IPS-18a (cell line): ENCODE measurements at regions not wholly inside any gene's neighbourhood (a gene's known extent, or its start where the extent isn't known, plus 50 kb on each side); places are given as distances from the start of the nearest gene placed in this dataset.
"Not testable (repeated sequence)": the region's sequence is repeated elsewhere in the genome, so short reads cannot be mapped to it uniquely, and the experiment has no call there.

Experiments used
- H3K27ac ChIP-seq: one replicate; pipeline ENCODE4 v1.5.1; 2013; ENCODE audit warnings: low read length
- H3K27me3 ChIP-seq: one replicate; pipeline ENCODE4 v1.6.1; 2013; ENCODE audit warnings: mild to moderate bottlenecking, low read length; ENCODE audit not compliant: control insufficient read depth, insufficient read depth
- H3K36me3 ChIP-seq: one replicate; pipeline ENCODE4 v1.6.1; 2013; ENCODE audit warnings: low read depth, low read length; ENCODE audit not compliant: control insufficient read depth
- H3K4me1 ChIP-seq: one replicate; pipeline ENCODE4 v1.6.1; 2013; ENCODE audit warnings: low read depth, low read length; ENCODE audit not compliant: control insufficient read depth
- H3K4me3 ChIP-seq: one replicate; pipeline ENCODE4 v1.5.1; 2013; ENCODE audit warnings: low read length
- H3K9ac ChIP-seq: one replicate; pipeline ENCODE4 v1.6.1; 2013; ENCODE audit warnings: mild to moderate bottlenecking, low read length, moderate library complexity
- H3K9me3 ChIP-seq: one replicate; pipeline ENCODE4 v1.6.1; 2013; ENCODE audit warnings: low read depth, low read length; ENCODE audit not compliant: control insufficient read depth

DNA sequence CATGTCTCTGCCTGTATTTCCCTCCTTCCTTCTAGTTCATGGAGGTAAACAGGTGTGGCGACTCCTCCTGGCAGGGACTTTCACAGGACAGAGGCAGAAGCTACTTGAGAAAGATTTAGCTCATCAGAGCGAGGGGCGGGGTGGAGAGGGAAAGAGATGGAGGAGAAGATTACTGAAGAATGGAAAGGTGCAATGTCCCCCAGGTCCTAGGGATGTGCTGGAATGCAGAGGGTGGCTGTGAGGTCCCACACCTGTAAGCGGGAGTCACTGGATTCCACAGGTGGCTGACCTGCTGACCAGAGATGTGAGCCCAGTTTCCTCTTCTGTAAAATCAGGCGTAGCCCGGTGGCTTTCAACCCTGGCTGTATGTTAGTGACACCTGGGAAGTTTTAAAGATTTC is 199.2 kb upstream of the SULF2 start:
- no peak overlapping the region for H3K27ac ChIP-seq
- H3K4me1 ChIP-seq = peaks cover 3% of the 10 kb centered on the region
- no peak overlapping the region for H3K4me3 ChIP-seq
- no peaks in the 10 kb centered on the region for H3K27me3 ChIP-seq
- H3K36me3 ChIP-seq = no peaks in the 10 kb centered on the region
- H3K9ac ChIP-seq = no peak overlapping the region
- H3K9me3 ChIP-seq = no peaks in the 10 kb centered on the region

- H3K36me3 ChIP-seq, H3K27me3 ChIP-seq, H3K4me1 ChIP-seq: not testable (repeated sequence)
Measured at GRCh38 chr20:47983642-47984041, 198.4 kb upstream of the SULF2 start.

GRCh38 chr20:47982574-47983360 is 197.5 kb upstream of the SULF2 start:
- H3K27ac ChIP-seq = no peak overlapping the region
- H3K9ac ChIP-seq = no peak overlapping the region
- H3K4me3 ChIP-seq = no peak overlapping the region
- H3K27me3 ChIP-seq = no peaks in the 10 kb centered on the region
- H3K4me1 ChIP-seq = peaks cover 8% of the 10 kb centered on the region
- no peaks in the 10 kb centered on the region for H3K9me3 ChIP-seq
- no peaks in the 10 kb centered on the region for H3K36me3 ChIP-seq

More at GRCh38 chr20:47983642-47984041, 198.4 kb upstream of the SULF2 start:
- not testable (repeated sequence) for H3K9me3 ChIP-seq, H3K4me3 ChIP-seq, H3K27ac ChIP-seq, H3K9ac ChIP-seq

DNA sequence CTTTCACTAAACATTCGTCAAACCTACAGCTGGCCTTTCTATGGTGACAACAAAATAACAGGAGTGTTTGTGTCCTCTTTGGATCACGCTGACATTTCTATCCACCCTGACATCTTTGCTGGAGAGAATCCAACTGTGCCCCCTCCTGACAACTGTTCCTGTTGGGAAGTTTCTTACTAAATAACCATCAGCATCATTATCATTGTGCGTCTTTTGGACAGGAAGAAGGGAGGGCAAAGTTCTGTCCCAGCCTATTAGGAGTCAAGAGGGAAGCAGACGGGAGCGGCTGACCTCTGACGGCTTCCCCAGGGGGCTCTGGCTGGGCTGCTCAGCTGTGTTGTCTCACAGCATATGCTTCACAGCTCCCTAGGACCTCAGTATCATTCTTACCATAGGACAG is 195.9 kb upstream of the SULF2 start:
- H3K27me3 ChIP-seq = no peaks in the 10 kb centered on the region
- peaks cover 8% of the 10 kb centered on the region for H3K4me1 ChIP-seq
- no peak overlapping the region for H3K27ac ChIP-seq

GRCh38 chr20:47980336-47981177 is 195.3 kb upstream of the SULF2 start:
- no peaks in the 10 kb centered on the region for H3K9me3 ChIP-seq
- H3K4me1 ChIP-seq = peaks cover 8% of the 10 kb centered on the region
- no peaks in the 10 kb centered on the region for H3K36me3 ChIP-seq
- H3K27ac ChIP-seq = no peak overlapping the region
- H3K9ac ChIP-seq = no peak overlapping the region
- no peak overlapping the region for H3K4me3 ChIP-seq
- H3K27me3 ChIP-seq = no peaks in the 10 kb centered on the region

More for the DNA sequence above, 195.9 kb upstream of the SULF2 start:
- no peak overlapping the region for H3K9ac ChIP-seq
- H3K9me3 ChIP-seq = no peaks in the 10 kb centered on the region
- H3K4me3 ChIP-seq = no peak overlapping the region
- H3K36me3 ChIP-seq = no peaks in the 10 kb centered on the region

GRCh38 chr20:47979361-47980095 is 194.2 kb upstream of the SULF2 start:
- H3K27ac ChIP-seq, H3K36me3 ChIP-seq, H3K9me3 ChIP-seq, H3K4me3 ChIP-seq, H3K9ac ChIP-seq, H3K4me1 ChIP-seq, H3K27me3 ChIP-seq: not testable (repeated sequence)

GRCh38 chr20:47978428-47979120 is 193.3 kb upstream of the SULF2 start:
- not testable (repeated sequence) for H3K27me3 ChIP-seq, H3K4me3 ChIP-seq, H3K36me3 ChIP-seq, H3K9ac ChIP-seq, H3K9me3 ChIP-seq, H3K27ac ChIP-seq
- peaks cover 13% of the 10 kb centered on the region for H3K4me1 ChIP-seq

DNA sequence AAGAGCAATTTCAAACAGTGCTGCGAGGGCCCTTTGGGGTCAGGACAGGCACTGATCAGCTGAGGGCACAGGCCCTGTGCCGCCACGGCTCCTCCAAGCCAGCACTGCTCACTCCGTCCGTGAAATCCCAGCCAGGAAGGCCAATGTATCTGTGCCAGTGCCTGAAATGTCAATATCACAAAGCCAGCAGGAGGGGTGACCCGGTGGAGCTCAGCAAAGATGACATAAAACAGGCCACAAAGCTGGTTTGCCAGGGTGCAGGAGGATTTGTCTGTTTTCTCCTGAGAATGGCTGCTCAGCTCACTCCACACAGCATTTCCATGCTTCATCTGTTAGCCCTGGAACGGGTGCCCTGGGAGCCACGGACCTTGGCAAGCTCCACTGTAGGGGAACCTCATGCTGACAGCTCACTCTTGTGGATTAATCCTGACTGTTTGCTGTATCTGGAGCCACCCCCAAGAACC is 192.5 kb upstream of the SULF2 start:
- not testable (repeated sequence) for H3K9ac ChIP-seq, H3K27me3 ChIP-seq, H3K36me3 ChIP-seq, H3K9me3 ChIP-seq, H3K27ac ChIP-seq, H3K4me3 ChIP-seq
- H3K4me1 ChIP-seq = peaks cover 17% of the 10 kb centered on the region

- not testable (repeated sequence) for H3K27me3 ChIP-seq, H3K9ac ChIP-seq, H3K36me3 ChIP-seq, H3K4me3 ChIP-seq, H3K9me3 ChIP-seq, H3K27ac ChIP-seq
- peaks cover 23% of the 10 kb centered on the region for H3K4me1 ChIP-seq
Measured at GRCh38 chr20:47977017-47977788, 191.9 kb upstream of the SULF2 start.

GRCh38 chr20:47974234-47974878 is 189.1 kb upstream of the SULF2 start:
- Histone ChIP-seq H3K9ac (no peak overlapping the region), H3K9me3 (no peaks in the 10 kb centered on the region), H3K4me3 (no peak overlapping the region), H3K27ac (no peak overlapping the region), H3K27me3 (no peaks in the 10 kb centered on the region), H3K4me1 (peaks cover 34% of the 10 kb centered on the region), H3K36me3 (no peaks in the 10 kb centered on the region)
